GM18499 (cell line): ENCODE measurements at regions not wholly inside any gene's neighbourhood (a gene's known extent, or its start where the extent isn't known, plus 50 kb on each side); places are given as distances from the start of the nearest gene placed in this dataset.
"Not testable (repeated sequence)": the region's sequence is repeated elsewhere in the genome, so short reads cannot be mapped to it uniquely, and the experiment has no call there.

Experiments used
- ATAC-seq: cut with Tn5 transposase; IDR thresholded peaks from one replicate; pipeline ENCODE4 v1.9.1; 2021; ENCODE audit warnings: moderate number of reproducible peaks; ENCODE audit not compliant: insufficient read depth, unreplicated experiment

- not testable (repeated sequence) for ATAC-seq
Measured at GRCh38 chr2:215889240-215889969, 123.9 kb downstream of the MREG start.

GRCh38 chr2:215888680-215889079 is 124.7 kb downstream of the MREG start:
- no peak for ATAC-seq

GRCh38 chr2:215887303-215887702 is 126.0 kb downstream of the MREG start:
- ATAC-seq = no peak

GRCh38 chr2:215886022-215886421 is 127.3 kb downstream of the MREG start:
- ATAC-seq = no peak

- no peak for ATAC-seq
Measured at GRCh38 chr2:215885536-215885935, 127.8 kb downstream of the MREG start.

- no peak for ATAC-seq
Measured at GRCh38 chr2:215884451-215885087, 128.8 kb downstream of the MREG start.

- ATAC-seq = peak; percentile 72
Measured at GRCh38 chr2:215883799-215884198, 129.6 kb downstream of the MREG start.

- no peak for ATAC-seq
Measured at GRCh38 chr2:215882689-215883088, 130.7 kb downstream of the MREG start.

GRCh38 chr2:215881582-215881981 is 131.8 kb downstream of the MREG start:
- no peak for ATAC-seq

GRCh38 chr2:215880970-215881369 is 132.4 kb downstream of the MREG start:
- no peak for ATAC-seq

GRCh38 chr2:215879977-215880940 is 133.1 kb downstream of the MREG start:
- no peak for ATAC-seq

- ATAC-seq = no peak
Measured at GRCh38 chr2:215879331-215879730, 134.0 kb downstream of the MREG start.

GRCh38 chr2:215878476-215879063 is 134.8 kb downstream of the MREG start:
- no peak for ATAC-seq

GRCh38 chr2:215876937-215877238 is 136.5 kb downstream of the MREG start:
- ATAC-seq = no peak

GRCh38 chr2:215876139-215876936 is 137.0 kb downstream of the MREG start:
- ATAC-seq = no peak

GRCh38 chr2:215874418-215874817 is 138.9 kb downstream of the MREG start:
- no peak for ATAC-seq

GRCh38 chr2:215870986-215871385 is 142.4 kb downstream of the MREG start:
- no peak for ATAC-seq

- ATAC-seq = no peak
Measured at GRCh38 chr2:215870088-215870490, 143.3 kb downstream of the MREG start.

GRCh38 chr2:215868846-215869543 is 144.4 kb downstream of the MREG start:
- no peak for ATAC-seq
